ENCODE measurements at regions not wholly inside any gene's neighbourhood (a gene's known extent, or its start where the extent isn't known, plus 50 kb on each side); places are given as distances from the start of the nearest gene placed in this dataset.
A peak's percentile ranks its signal among the peaks of the same experiment; 100 is the strongest.

DNA sequence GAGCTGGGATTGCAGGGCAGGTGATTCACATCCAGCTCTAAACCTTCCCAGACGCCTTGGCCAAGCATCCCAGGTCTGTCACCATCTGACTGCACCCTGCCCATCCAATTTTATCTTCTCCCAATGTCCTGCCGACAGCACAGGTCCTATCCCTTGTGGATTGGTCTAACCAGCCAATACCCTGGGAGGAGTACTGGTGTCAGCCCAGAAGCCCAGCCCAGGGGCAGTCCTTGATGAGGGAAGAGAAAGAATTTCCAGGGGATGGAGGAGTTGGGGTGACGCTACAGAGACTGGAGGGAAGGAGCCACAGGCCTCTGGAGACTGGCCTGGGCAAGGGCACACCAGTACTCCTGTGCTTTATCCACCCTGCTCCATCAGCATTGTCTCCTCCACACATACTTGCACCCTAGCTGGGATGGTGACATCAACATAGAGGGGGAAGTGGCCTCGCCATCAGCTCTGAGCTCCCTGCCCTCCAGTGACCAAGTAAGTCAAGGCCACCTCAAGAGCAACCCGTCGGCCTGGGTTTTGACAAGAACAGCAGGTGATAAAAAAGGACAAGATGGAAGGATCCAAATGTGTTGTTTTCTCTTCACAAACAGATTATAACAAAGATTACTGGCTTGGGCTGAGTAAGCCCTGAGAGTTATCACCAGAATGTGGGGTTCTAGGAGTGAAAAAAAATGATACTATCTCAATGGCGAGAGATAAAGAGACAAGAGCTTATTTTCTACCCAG, 114.6 kb downstream of the AQP9 start:
- Mint-ChIP-seq H3K27me3 (ENCODE audit: insufficient read depth, unreplicated experiment) (no peaks in the 10 kb centered on the region), H3K9me3 (ENCODE audit: unreplicated experiment) (peaks cover 18% of the 10 kb centered on the region), H3K36me3 (ENCODE audit: insufficient read depth, unreplicated experiment) (no peaks in the 10 kb centered on the region), H3K4me3 (ENCODE audit: unreplicated experiment) (no peak overlapping the region), H3K4me1 (ENCODE audit: insufficient read depth, unreplicated experiment) (peaks cover 10% of the 10 kb centered on the region), H3K27ac (ENCODE audit: low read depth, unreplicated experiment) (no peak overlapping the region)
- CTCF ChIA-PET = interaction anchor here (0.9 to 3.1 kb wide), 3 partner anchors 22 to 25 kb away, joined by 3 to 8 read pairs (median 4); no protein-coding TSS in a partner anchor
- intact Hi-C loops (cut with micrococcal nuclease) = no loop called here
- no peak for TF ChIP-seq CTCF (IDR thresholded peaks at IDR 0.05; ENCODE audit: unreplicated experiment)
- DNase-seq (ENCODE audit: unreplicated experiment) = no peak
- POLR2A ChIA-PET = interaction anchor here (0.9 to 1.3 kb wide), 3 partner anchors 8 to 18 kb away, joined by 3 to 4 read pairs (median 3); no protein-coding TSS in a partner anchor
- BruUV-seq (replicated peaks) = no TSS peak

DNA sequence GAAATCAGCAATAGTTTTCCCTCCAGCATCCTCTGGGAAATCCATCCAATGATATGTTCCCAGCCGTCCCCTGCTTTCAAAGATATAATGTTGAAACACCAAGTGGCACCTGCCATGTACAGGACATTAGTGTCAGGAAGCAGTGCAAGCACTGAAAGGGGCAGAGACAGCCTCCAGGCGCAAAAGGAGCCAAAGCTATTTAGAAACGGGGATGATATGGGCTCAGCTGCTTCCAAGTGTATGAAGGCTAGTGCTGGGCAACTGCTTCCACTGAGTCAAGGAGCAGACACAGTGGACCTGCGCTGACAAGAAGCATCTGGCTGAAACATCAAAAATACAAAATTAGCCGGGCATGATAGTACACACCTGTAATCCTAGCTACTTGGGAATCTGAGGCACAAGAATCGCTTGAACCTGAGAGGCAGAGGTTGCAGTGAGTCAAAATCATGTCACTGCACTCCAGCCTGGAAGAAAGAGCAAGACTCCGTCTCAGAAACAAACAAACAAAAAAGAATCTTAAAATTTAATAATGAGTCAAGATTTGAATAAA, 119.7 kb downstream of the AQP9 start:
- Mint-ChIP-seq H3K9me3 (ENCODE audit: unreplicated experiment) (peaks cover 7% of the 10 kb centered on the region), H3K36me3 (ENCODE audit: insufficient read depth, unreplicated experiment) (no peaks in the 10 kb centered on the region), H3K4me3 (ENCODE audit: unreplicated experiment) (no peak overlapping the region), H3K27me3 (ENCODE audit: insufficient read depth, unreplicated experiment) (no peaks in the 10 kb centered on the region), H3K27ac (ENCODE audit: low read depth, unreplicated experiment) (peak overlapping the region; percentile 73), H3K4me1 (ENCODE audit: insufficient read depth, unreplicated experiment) (peaks cover 38% of the 10 kb centered on the region)
- no TSS peak for BruUV-seq (replicated peaks)
- DNase-seq (ENCODE audit: unreplicated experiment) = no peak
- no peak for TF ChIP-seq CTCF (IDR thresholded peaks at IDR 0.05; ENCODE audit: unreplicated experiment)
- intact Hi-C loops (cut with micrococcal nuclease) = no loop called here
- ChIA-PET POLR2A (interaction anchor here (0.6 to 2.2 kb wide), 9 partner anchors 11 to 513 kb away, joined by 3 to 10 read pairs (median 4); partner anchors contain the start of gene MINDY2), CTCF (interaction anchor here (0.6 to 0.7 kb wide), 2 partner anchors 182 to 700 kb away, joined by 3 to 6 read pairs; no protein-coding TSS in a partner anchor)

GRCh38 chr15:58258501-58259292, 120.5 kb downstream of the AQP9 start:
- Mint-ChIP-seq H3K36me3 (ENCODE audit: insufficient read depth, unreplicated experiment) (no peaks in the 10 kb centered on the region), H3K4me3 (ENCODE audit: unreplicated experiment) (peak overlapping the region; percentile 11), H3K9me3 (ENCODE audit: unreplicated experiment) (peaks cover 7% of the 10 kb centered on the region), H3K27me3 (ENCODE audit: insufficient read depth, unreplicated experiment) (no peaks in the 10 kb centered on the region), H3K4me1 (ENCODE audit: insufficient read depth, unreplicated experiment) (peaks cover 38% of the 10 kb centered on the region), H3K27ac (ENCODE audit: low read depth, unreplicated experiment) (peak overlapping the region; percentile 85)
- ChIA-PET POLR2A (interaction anchor here (0.6 to 3.8 kb wide), 11 partner anchors 12 to 514 kb away, joined by 3 to 14 read pairs (median 4); partner anchors contain the start of gene MINDY2), CTCF (interaction anchor here (1.0 to 1.2 kb wide), 2 partner anchors 11 to 159 kb away, joined by 3 to 7 read pairs; no protein-coding TSS in a partner anchor)
- intact Hi-C loops (cut with micrococcal nuclease) = no loop called here
- no peak for TF ChIP-seq CTCF (IDR thresholded peaks at IDR 0.05; ENCODE audit: unreplicated experiment)
- peak; percentile 96 for DNase-seq (ENCODE audit: unreplicated experiment)
- TSS peak; percentile 77 for BruUV-seq (replicated peaks)
